Lower leg skin (tissue), 4 donors: ENCODE measurements at regions not wholly inside any gene's neighbourhood (a gene's known extent, or its start where the extent isn't known, plus 50 kb on each side); places are given as distances from the start of the nearest gene placed in this dataset.
"Not testable (repeated sequence)": the region's sequence is repeated elsewhere in the genome, so short reads cannot be mapped to it uniquely, and the experiment has no call there.

ENCODE experiments used
- DNase-seq, 2 donors: peaks; one replicate each; pipeline ENCODE4 v3.0.0-alpha.2; 2019; ENCODE audit warnings: low spot score in 2 of 2
- H3K4me3 ChIP-seq: fragments of 200-600 bp; sonication (generic); 2 replicates; pipeline ENCODE4 v1.5.1; 2017; ENCODE audit warnings: mild to moderate bottlenecking, low read depth; ENCODE audit not compliant: poor library complexity, severe bottlenecking
- CTCF ChIP-seq, 3 donors: fragments of 450-650 bp; IDR thresholded peaks; one replicate each; pipeline ENCODE4 v1.5.1; 2016; ENCODE audit warnings: antibody characterized with exemption in 3 of 3, mild to moderate bottlenecking in 3 of 3, moderate library complexity in 2 of 3
- POLR2A ChIP-seq, 2 donors: fragments of 450-650 bp; IDR thresholded peaks; one replicate each; pipeline ENCODE4 v1.6.1; 2016 to 2017; ENCODE audit warnings: antibody characterized with exemption in 2 of 2, mild to moderate bottlenecking in 1 of 2, moderate library complexity in 1 of 2
- WGBS, 2 donors: methylation state at CpG; one replicate each; pipeline ENCODE4 v1.1.5; 2018; 5-methylcytosine and 5-hydroxymethylcytosine counted together
- intact Hi-C: fragments of 100-400 bp; cut with DNase I; formaldehyde crosslinking; loops from one replicate; pipeline ENCODE4 v1.15.0; 2023; ENCODE audit warnings: low total_unique reads

DNA sequence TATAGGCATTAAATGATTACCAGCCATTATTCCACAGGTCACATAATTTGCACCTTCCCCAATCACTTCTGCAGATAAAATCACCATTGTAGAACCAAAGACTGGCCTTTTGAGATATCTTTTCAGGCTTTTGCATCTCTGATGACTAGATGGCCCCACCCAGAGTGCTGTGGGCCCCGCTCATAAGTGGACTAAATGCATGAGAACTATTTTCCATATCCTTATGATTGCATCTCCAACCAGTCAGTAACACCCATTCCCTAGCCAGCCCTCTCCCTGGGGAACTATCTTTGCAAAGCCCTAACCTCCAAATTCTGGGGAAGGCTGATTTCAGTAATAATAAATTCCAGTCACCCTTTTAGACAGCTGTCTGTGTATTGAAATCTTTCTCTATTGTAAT lies 53.5 kb upstream of the CDH9 start:
- WGBS, 2 donors, result 79 to 82% methylated on average over 1 of the region's 1 CpG
- intact Hi-C loops, result no loop called here
- H3K4me3 ChIP-seq, result no peak overlapping the region
- no peak for TF ChIP-seq CTCF (IDR thresholded peaks at IDR 0.05)
- no peak for TF ChIP-seq POLR2A (IDR thresholded peaks at IDR 0.05)
- DNase-seq, result no peak

- DNase-seq, intact Hi-C loops, H3K4me3 ChIP-seq: not testable (repeated sequence)
- 93 to 95% methylated on average over 4 of the region's 4 CpGs for WGBS, 2 donors
Measured at GRCh38 chr5:27088822-27089221, 50.4 kb upstream of the CDH9 start.
